Retina (tissue), 1 donor: ENCODE measurements at regions not wholly inside any gene's neighbourhood (a gene's known extent, or its start where the extent isn't known, plus 50 kb on each side); places are given as distances from the start of the nearest gene placed in this dataset.

Source experiments
- DNase-seq: peaks from one replicate; pipeline ENCODE4 v3.0.0-alpha.2; 2016

- no peak for DNase-seq
Measured at GRCh38 chr18:69349912-69350597, 50.6 kb upstream of the DOK6 start.
